ENCODE measurements at regions not wholly inside any gene's neighbourhood (a gene's known extent, or its start where the extent isn't known, plus 50 kb on each side); places are given as distances from the start of the nearest gene placed in this dataset.

- TF ChIP-seq ATF2 (IDR thresholded peaks at IDR 0.05; ENCODE audit: low read length) (no peak), CREM (IDR thresholded peaks at IDR 0.05; ENCODE audit: low read depth) (no peak), RAD21 (IDR thresholded peaks at IDR 0.05; ENCODE audit: insufficient read depth, low read depth, low read length) (no peak), CTCF (IDR thresholded peaks at IDR 0.05 in 2 of 3, conservative IDR thresholded peaks at IDR 0.05 in 1 of 3; ENCODE audit: control insufficient read depth in 2 of 3, extremely low read depth in 1 of 3, insufficient read depth in 1 of 3, low read depth in 3 of 3, low read length in 3 of 3) (no peak), JUND (IDR thresholded peaks at IDR 0.05; ENCODE audit: low read depth, low read length) (no peak), FOXM1 (IDR thresholded peaks at IDR 0.05; ENCODE audit: low read depth, low read length) (no peak), ZBED1 (IDR thresholded peaks at IDR 0.05; ENCODE audit: borderline replicate concordance) (no peak)
Measured at GRCh38 chr1:82392513-82392912, 591.8 kb downstream of the ADGRL2 start.
